ENCODE measurements at regions not wholly inside any gene's neighbourhood (a gene's known extent, or its start where the extent isn't known, plus 50 kb on each side); places are given as distances from the start of the nearest gene placed in this dataset.
A peak's percentile ranks its signal among the peaks of the same experiment; 100 is the strongest.

DNA sequence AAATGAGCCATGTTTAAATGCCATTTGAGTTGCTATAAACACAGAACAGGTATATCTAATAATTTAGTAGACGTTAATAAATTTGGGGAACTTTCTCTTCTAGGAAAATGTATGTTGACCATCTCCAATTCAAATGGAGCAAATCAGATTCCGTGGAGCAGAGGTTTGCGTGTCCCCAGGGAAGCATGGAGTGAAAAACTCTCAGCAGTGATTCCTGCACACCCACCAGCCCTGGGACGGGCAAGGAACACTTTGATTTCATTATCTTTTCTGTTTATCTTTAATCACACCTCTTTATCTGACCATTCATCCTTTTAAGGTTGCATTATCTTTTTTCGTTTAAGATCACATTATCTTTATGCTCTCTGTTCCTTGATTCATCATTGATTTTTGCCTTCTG lies 95.0 kb downstream of the RNASET2 start:
- ATAC-seq (ENCODE audit: low read depth) (no peak), DNase-seq (no peak)
- TF ChIP-seq CTCF (IDR thresholded peaks at IDR 0.05): no peak
- POLR2A ChIA-PET: no interaction called here
- H3K27ac Mint-ChIP-seq: no peak overlapping the region
- intact Hi-C loops (cut with micrococcal nuclease): loop anchor here (10.0 kb wide), 1 partner anchor 77 kb away; no protein-coding TSS in a partner anchor
- H3K4me1 Mint-ChIP-seq: peaks cover 6% of the 10 kb centered on the region
- CTCF ChIA-PET: no interaction called here
- no peaks in the 10 kb centered on the region for H3K36me3 Mint-ChIP-seq (ENCODE audit: low read depth)
- H3K27me3 Mint-ChIP-seq: peaks cover 13% of the 10 kb centered on the region
- H3K4me3 Mint-ChIP-seq: peak overlapping the region; percentile 82
- H3K9me3 Mint-ChIP-seq: no peaks in the 10 kb centered on the region

DNA sequence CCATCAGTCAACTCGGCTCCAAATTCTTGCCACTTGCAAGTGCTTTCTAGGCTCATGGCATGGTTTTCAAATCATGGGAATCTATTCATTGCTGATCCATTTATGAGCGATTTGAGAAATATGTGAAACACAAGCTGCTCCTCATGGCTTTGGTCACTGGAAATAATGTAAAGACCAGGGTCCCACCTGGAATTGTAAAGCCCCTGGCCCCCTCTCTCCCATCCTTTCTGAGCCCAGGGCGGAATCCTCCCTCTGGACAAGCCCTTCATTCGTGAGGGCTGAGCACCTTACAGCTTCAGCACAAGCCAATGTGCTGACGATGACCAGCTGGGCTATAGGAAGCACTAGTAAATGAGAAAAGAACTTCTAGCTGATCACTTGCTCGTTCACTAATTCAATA lies 96.0 kb downstream of the RNASET2 start:
- peaks cover 6% of the 10 kb centered on the region for H3K4me1 Mint-ChIP-seq

DNA sequence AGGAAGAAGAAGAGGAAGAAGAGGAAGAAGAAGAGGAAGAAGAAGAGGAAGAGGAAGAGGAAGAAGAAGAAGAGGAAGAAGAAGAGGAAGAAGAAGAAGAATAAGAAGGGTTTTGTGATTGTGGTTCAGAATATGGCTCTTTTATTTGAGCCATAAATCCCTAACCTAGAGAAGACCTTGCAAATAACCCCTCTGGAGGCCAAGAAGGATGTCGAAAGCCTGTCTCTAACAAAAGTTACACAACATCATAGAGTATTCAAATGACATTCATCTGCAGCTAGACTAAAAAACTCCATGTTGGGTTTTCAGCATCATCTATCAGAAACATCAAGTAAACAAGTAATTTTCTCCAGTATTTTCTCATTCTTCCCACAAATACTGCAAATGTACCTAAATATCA lies 100.9 kb downstream of the RNASET2 start:
- Mint-ChIP-seq H3K27me3 (no peaks in the 10 kb centered on the region), H3K36me3 (ENCODE audit: low read depth) (no peaks in the 10 kb centered on the region), H3K4me1 (peaks cover 29% of the 10 kb centered on the region), H3K4me3 (no peak overlapping the region), H3K9me3 (no peaks in the 10 kb centered on the region), H3K27ac (no peak overlapping the region)
- ChIA-PET POLR2A (no interaction called here), CTCF (no interaction called here)
- no peak for TF ChIP-seq CTCF (IDR thresholded peaks at IDR 0.05)
- DNase-seq (no peak), ATAC-seq (ENCODE audit: low read depth) (no peak)
- intact Hi-C loops (cut with micrococcal nuclease): no loop called here

More for the DNA sequence above, 96.0 kb downstream of the RNASET2 start:
- POLR2A ChIA-PET: no interaction called here
- no peak for DNase-seq
- intact Hi-C loops (cut with micrococcal nuclease): loop anchor here (10.0 kb wide), 1 partner anchor 76 kb away; no protein-coding TSS in a partner anchor
- Mint-ChIP-seq H3K36me3 (ENCODE audit: low read depth) (no peaks in the 10 kb centered on the region), H3K9me3 (no peaks in the 10 kb centered on the region), H3K27ac (no peak overlapping the region), H3K27me3 (peaks cover 13% of the 10 kb centered on the region), H3K4me3 (no peak overlapping the region)
- CTCF ChIA-PET: interaction anchor here (1.4 kb wide), 1 partner anchor 73 kb away, joined by 3 read pairs; no protein-coding TSS in a partner anchor
- no peak for ATAC-seq (ENCODE audit: low read depth)
- TF ChIP-seq CTCF (IDR thresholded peaks at IDR 0.05): no peak

- ChIA-PET POLR2A (no interaction called here), CTCF (no interaction called here)
- TF ChIP-seq CTCF (IDR thresholded peaks at IDR 0.05): no peak
- no peak overlapping the region for H3K27ac Mint-ChIP-seq
- H3K9me3 Mint-ChIP-seq: no peaks in the 10 kb centered on the region
- DNase-seq: no peak
- no peak overlapping the region for H3K4me3 Mint-ChIP-seq
- no peaks in the 10 kb centered on the region for H3K27me3 Mint-ChIP-seq
- intact Hi-C loops (cut with micrococcal nuclease): no loop called here
- H3K4me1 Mint-ChIP-seq: peaks cover 44% of the 10 kb centered on the region
- H3K36me3 Mint-ChIP-seq (ENCODE audit: low read depth): no peaks in the 10 kb centered on the region
- no peak for ATAC-seq (ENCODE audit: low read depth)
Observed at GRCh38 chr6:166853371-166854325, 102.7 kb downstream of the RNASET2 start.

DNA sequence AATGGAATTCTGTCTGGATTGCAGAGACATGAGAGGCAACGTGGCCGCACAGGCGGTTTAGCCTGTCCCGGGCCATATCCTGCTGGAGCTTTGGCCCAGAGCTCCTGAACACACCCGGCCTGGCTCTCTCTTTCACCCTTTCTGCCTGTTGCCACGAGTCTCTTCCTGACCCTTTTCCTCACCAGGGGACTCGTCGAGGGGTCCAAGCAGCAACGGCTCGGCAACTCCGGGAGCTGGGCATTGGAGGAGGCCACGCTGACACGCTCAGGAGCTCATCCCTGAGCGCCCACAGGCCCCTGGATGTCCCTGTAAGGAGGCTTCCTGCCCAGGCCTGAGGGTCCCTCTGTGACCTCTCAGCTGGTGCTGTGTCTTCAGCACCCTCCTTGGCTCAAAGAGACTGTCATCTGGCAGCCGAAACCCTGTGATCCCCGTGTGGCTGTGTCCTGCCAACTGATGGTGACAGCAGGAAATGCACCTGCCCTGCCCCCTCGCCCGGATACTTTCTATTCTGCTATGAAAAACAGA lies 103.8 kb downstream of the RNASET2 start:
- ChIA-PET CTCF (no interaction called here), POLR2A (interaction anchor here (1.0 kb wide), 1 partner anchor 243 kb away, joined by 3 read pairs; no protein-coding TSS in a partner anchor)
- Mint-ChIP-seq H3K27me3 (no peaks in the 10 kb centered on the region), H3K4me3 (no peak overlapping the region), H3K27ac (peak overlapping the region; percentile 33), H3K9me3 (no peaks in the 10 kb centered on the region), H3K36me3 (ENCODE audit: low read depth) (no peaks in the 10 kb centered on the region), H3K4me1 (peaks cover 52% of the 10 kb centered on the region)
- ATAC-seq (ENCODE audit: low read depth) (no peak), DNase-seq (no peak)
- TF ChIP-seq CTCF (IDR thresholded peaks at IDR 0.05): no peak
- intact Hi-C loops (cut with micrococcal nuclease): no loop called here

Data from activated B cell treated with CpG ODN at 0.5 μM for 24 hours (primary cell).